Tibial nerve (tissue), 4 donors: ENCODE measurements at regions not wholly inside any gene's neighbourhood (a gene's known extent, or its start where the extent isn't known, plus 50 kb on each side); places are given as distances from the start of the nearest gene placed in this dataset.

ENCODE experiments used
- EP300 ChIP-seq, 2 donors: sonication (generic); formaldehyde crosslinking; IDR thresholded peaks; one replicate each; pipeline ENCODE4 v1.6.1; 2017; ENCODE audit warnings: antibody characterized with exemption in 2 of 2, mild to moderate bottlenecking in 1 of 2
- POLR2A ChIP-seq, 2 donors: fragments of 450-650 bp; IDR thresholded peaks; one replicate each; pipeline ENCODE4 v1.6.1; 2017; ENCODE audit warnings: antibody characterized with exemption in 2 of 2, mild to moderate bottlenecking in 2 of 2, moderate library complexity in 2 of 2
- TF ChIP-seq, protein P1 (sequence below), 5 experiments: fragments of 200-600 bp in 3 of 5; fragments of 450-650 bp in 2 of 5; sonication (generic) in 3 of 5; IDR thresholded peaks; one replicate each; pipeline ENCODE4 v1.5.1; 2016 to 2019; ENCODE audit warnings: antibody characterized with exemption in 5 of 5, mild to moderate bottlenecking in 3 of 5, moderate library complexity in 2 of 5

DNA sequence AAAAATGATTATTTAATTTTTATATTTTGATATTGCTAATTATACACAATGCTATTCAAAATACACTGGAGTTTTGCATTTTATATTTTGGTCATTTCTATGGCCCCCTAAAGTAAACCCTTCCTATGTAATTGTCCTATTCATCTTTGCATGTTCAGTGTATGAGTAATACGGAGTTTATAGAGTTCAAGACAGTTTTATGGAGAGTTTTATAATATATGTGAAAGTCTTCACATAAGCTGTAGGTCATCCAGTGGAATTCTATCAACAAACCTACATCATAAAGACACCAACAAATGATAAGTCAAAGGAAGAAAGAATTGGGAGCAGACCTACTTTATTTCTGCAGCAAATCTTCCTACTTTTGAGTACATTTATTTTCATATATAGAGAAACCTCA is 1200.4 kb upstream of the EPHA6 start:
- TF ChIP-seq, protein P1, sequence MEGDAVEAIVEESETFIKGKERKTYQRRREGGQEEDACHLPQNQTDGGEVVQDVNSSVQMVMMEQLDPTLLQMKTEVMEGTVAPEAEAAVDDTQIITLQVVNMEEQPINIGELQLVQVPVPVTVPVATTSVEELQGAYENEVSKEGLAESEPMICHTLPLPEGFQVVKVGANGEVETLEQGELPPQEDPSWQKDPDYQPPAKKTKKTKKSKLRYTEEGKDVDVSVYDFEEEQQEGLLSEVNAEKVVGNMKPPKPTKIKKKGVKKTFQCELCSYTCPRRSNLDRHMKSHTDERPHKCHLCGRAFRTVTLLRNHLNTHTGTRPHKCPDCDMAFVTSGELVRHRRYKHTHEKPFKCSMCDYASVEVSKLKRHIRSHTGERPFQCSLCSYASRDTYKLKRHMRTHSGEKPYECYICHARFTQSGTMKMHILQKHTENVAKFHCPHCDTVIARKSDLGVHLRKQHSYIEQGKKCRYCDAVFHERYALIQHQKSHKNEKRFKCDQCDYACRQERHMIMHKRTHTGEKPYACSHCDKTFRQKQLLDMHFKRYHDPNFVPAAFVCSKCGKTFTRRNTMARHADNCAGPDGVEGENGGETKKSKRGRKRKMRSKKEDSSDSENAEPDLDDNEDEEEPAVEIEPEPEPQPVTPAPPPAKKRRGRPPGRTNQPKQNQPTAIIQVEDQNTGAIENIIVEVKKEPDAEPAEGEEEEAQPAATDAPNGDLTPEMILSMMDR (IDR thresholded peaks at IDR 0.05), result no peak
- TF ChIP-seq POLR2A (IDR thresholded peaks at IDR 0.05) (no peak), EP300 (IDR thresholded peaks at IDR 0.05) (no peak)
